K562 (cell line): ENCODE measurements at regions not wholly inside any gene's neighbourhood (a gene's known extent, or its start where the extent isn't known, plus 50 kb on each side); places are given as distances from the start of the nearest gene placed in this dataset.

Source experiments
- ATAC-seq: fragments of 200-7000 bp; cut with Tn5 transposase; 3 replicates; pipeline ENCODE4 v1.9.1; 2020; ENCODE audit warnings: moderate library complexity
- BruUV-seq: library from RNA; stranded (reverse); fragments of 400-500 nt; replicated peaks from 2 replicates; lab custom pipeline; 2021; lab: Mats Ljungman, UMichigan
- CTCF ChIA-PET: fragments of 300-600 bp; formaldehyde crosslinking; extraction: SDS; loops from one replicate; lab custom pipeline; 2021; ENCODE audit warnings: low intra/inter-chr PET ratio; lab: Yijun Ruan, JAX
- POLR2A ChIA-PET: fragments of 300-600, 350-650 bp; sonication (Branson Sonifier 250); formaldehyde crosslinking; extraction: SDS; loops from one replicate; lab custom pipeline; 2021; ENCODE audit warnings: antibody characterized with exemption, inconsistent platforms; lab: Yijun Ruan, JAX
- DNase-seq, 4 experiments: peaks; one replicate each; pipeline versions ENCODE4 v3.0.0 to v3.0.0-alpha.2; 2011 to 2018; ENCODE audit warnings: low spot score in 3 of 4, mixed read lengths in 3 of 4; ENCODE audit errors: extremely low read depth in 1 of 4
- FAIRE-seq: peaks from 2 replicates; lab custom pipeline; 2011; peaks lifted over from hg19 to GRCh38; lab: Jason Lieb, UNC
- H2AFZ ChIP-seq: 2 replicates; pipeline ENCODE4 v1.6.0; 2011; ENCODE audit warnings: low read depth, low read length, control low read depth, inconsistent platforms
- H3K27ac ChIP-seq: fragments of 200-600 bp; 3 replicates; pipeline ENCODE4 v1.8.0; 2011; ENCODE audit warnings: low read depth, mild to moderate bottlenecking, control low read depth, inconsistent platforms, low read length, moderate library complexity, mixed read lengths; ENCODE audit errors: extremely low read depth
- H3K27me3 ChIP-seq, 2 experiments: fragments of 300-600 bp in 1 of 2; 2 replicates in 1 of 2; 3 replicates in 1 of 2; pipeline versions ENCODE4 v1.6.0 to v1.8.0; 2011; ENCODE audit warnings: inconsistent platforms in 2 of 2, low read length in 2 of 2, mild to moderate bottlenecking in 1 of 2, mixed read lengths in 1 of 2, moderate library complexity in 1 of 2; ENCODE audit not compliant: control insufficient read depth in 2 of 2, insufficient read depth in 2 of 2
- H3K36me3 ChIP-seq: fragments of 300-600 bp; 3 replicates; pipeline ENCODE4 v1.8.0; 2011; ENCODE audit warnings: mild to moderate bottlenecking, low read length, inconsistent platforms; ENCODE audit not compliant: control insufficient read depth, insufficient read depth
- H3K4me1 ChIP-seq, 2 experiments: fragments of 200-600 bp in 1 of 2; replicated peaks in 1 of 2; 2 replicates in 1 of 2; 3 replicates in 1 of 2; pipeline versions ENCODE4 v1.5.1 to v1.8.0; 2011; ENCODE audit warnings: inconsistent platforms in 2 of 2, low read length in 2 of 2, mild to moderate bottlenecking in 1 of 2, mixed read lengths in 1 of 2, moderate library complexity in 1 of 2; ENCODE audit not compliant: control insufficient read depth in 2 of 2, insufficient read depth in 2 of 2
- H3K4me2 ChIP-seq: 2 replicates; pipeline ENCODE4 v1.6.1; 2011; ENCODE audit warnings: low read length, control low read depth, inconsistent platforms, mixed read lengths; ENCODE audit not compliant: insufficient read depth
- H3K4me3 ChIP-seq: fragments of 200-600 bp; sonication (generic), shearing (Covaris generic); 2 replicates; pipeline ENCODE4 v1.5.1; 2016; ENCODE audit warnings: control low read depth, inconsistent platforms
- H3K79me2 ChIP-seq: fragments of 200-600 bp; 3 replicates; pipeline ENCODE4 v1.8.0; 2011; ENCODE audit warnings: low read length, inconsistent platforms; ENCODE audit not compliant: control insufficient read depth, insufficient read depth
- H3K9ac ChIP-seq, 2 experiments: 2 replicates each; pipeline versions ENCODE4 v1.6.0 to v1.6.1; 2011; ENCODE audit warnings: low read depth in 2 of 2, low read length in 2 of 2, control low read depth in 1 of 2, inconsistent platforms in 1 of 2, mild to moderate bottlenecking in 1 of 2, mixed read lengths in 1 of 2; ENCODE audit not compliant: insufficient read depth in 1 of 2
- H3K9me1 ChIP-seq: one replicate; pipeline ENCODE4 v1.6.0; 2011; ENCODE audit warnings: inconsistent platforms, mild to moderate bottlenecking, low read length, moderate library complexity; ENCODE audit not compliant: control insufficient read depth, insufficient read depth
- H3K9me3 ChIP-seq: replicated peaks from 2 replicates; pipeline ENCODE4 v1.5.1; 2011; ENCODE audit warnings: low read depth, low read length, inconsistent platforms; ENCODE audit not compliant: control insufficient read depth, insufficient read depth
- H4K20me1 ChIP-seq: replicated peaks from 2 replicates; pipeline ENCODE4 v1.6.1; 2011; ENCODE audit warnings: low read length, inconsistent platforms, mixed read lengths; ENCODE audit not compliant: control insufficient read depth, insufficient read depth
- BRCA1 ChIP-seq, 2 experiments: fragments of 450-650 bp in 1 of 2; sonication (generic) in 1 of 2; formaldehyde crosslinking in 1 of 2; IDR thresholded peaks; 2 replicates each; pipeline versions ENCODE4 v1.5.0 to v1.6.1; 2017 to 2020; ENCODE audit warnings: mild to moderate bottlenecking in 1 of 2, missing genetic modification reagents in 1 of 2
- CHCHD3 ChIP-seq: fragments of 250-450 bp; sonication (Bioruptor Pico); IDR thresholded peaks from 2 replicates; pipeline ENCODE4 v2.1.2; 2022; ENCODE audit warnings: mild to moderate bottlenecking
- CHD1 ChIP-seq: fragments of 200-600 bp; sonication (generic); IDR thresholded peaks from one replicate; pipeline ENCODE4 v1.6.1; 2012; ENCODE audit warnings: mild to moderate bottlenecking, moderate library complexity, low read length, inconsistent platforms
- HLTF ChIP-seq: fragments of 450-650 bp; IDR thresholded peaks from 2 replicates; pipeline ENCODE4 v1.6.1; 2016
- MTA1 ChIP-seq: fragments of 450-650 bp; IDR thresholded peaks from 2 replicates; pipeline ENCODE4 v1.6.1; 2017; ENCODE audit warnings: borderline replicate concordance
- SIN3B ChIP-seq: fragments of 450-650 bp; IDR thresholded peaks from 2 replicates; pipeline ENCODE4 v1.6.1; 2017; ENCODE audit warnings: low read depth, mild to moderate bottlenecking, moderate library complexity
- ZEB2 ChIP-seq: fragments of 450-650 bp; IDR thresholded peaks from 2 replicates; pipeline ENCODE4 v1.6.1; 2016
- ZNF224 ChIP-seq: sonication (generic); formaldehyde crosslinking; IDR thresholded peaks from 2 replicates; pipeline ENCODE4 v1.8.0; 2022; ENCODE audit warnings: mild to moderate bottlenecking, missing genetic modification reagents
- ZNF263 ChIP-seq: sonication (generic); formaldehyde crosslinking; IDR thresholded peaks from 2 replicates; pipeline ENCODE4 v1.8.0; 2022; ENCODE audit warnings: mild to moderate bottlenecking, missing genetic modification reagents, borderline replicate concordance
- ZNF695 ChIP-seq: fragments of 450-650 bp; formaldehyde crosslinking; IDR thresholded peaks from 2 replicates; pipeline ENCODE4 v1.4.0; 2020; ENCODE audit warnings: mild to moderate bottlenecking, moderate library complexity
- ZNF77 ChIP-seq: fragments of 250-450 bp; sonication (Bioruptor Pico); IDR thresholded peaks from 2 replicates; pipeline ENCODE4 v1.5.0; 2020
- in situ Hi-C: fragments of 300-500 bp; cut with MboI; formaldehyde crosslinking; loops from 4 replicates; pipeline ENCODE4 v1.15.0; 2018; ENCODE audit warnings: inconsistent platforms, mixed read lengths
- intact Hi-C: fragments of 100-400 bp; cut with micrococcal nuclease; formaldehyde crosslinking; loops from 2 replicates; pipeline ENCODE4 v1.14.2; 2022
- TF ChIP-seq, protein P1 (sequence below), 2 experiments: IDR thresholded peaks; 2 replicates each; pipeline ENCODE4 v1.6.1; 2011; ENCODE audit warnings: borderline replicate concordance in 1 of 2, control low read depth in 1 of 2, low read depth in 1 of 2, low read length in 1 of 2, mild to moderate bottlenecking in 1 of 2, mixed read lengths in 1 of 2, moderate library complexity in 1 of 2; ENCODE audit not compliant: insufficient read depth in 1 of 2, insufficient read length in 1 of 2, poor library complexity in 1 of 2, severe bottlenecking in 1 of 2; ENCODE audit errors: extremely low read depth in 1 of 2
- TF ChIP-seq, protein P2 (sequence below): sonication (generic); formaldehyde crosslinking; IDR thresholded peaks from 2 replicates; pipeline ENCODE4 v1.8.0; 2023; ENCODE audit warnings: mild to moderate bottlenecking, missing genetic modification reagents
- TF ChIP-seq, protein P3 (sequence below): sonication (generic); formaldehyde crosslinking; IDR thresholded peaks from 2 replicates; pipeline ENCODE4 v1.8.1; 2023; ENCODE audit warnings: mild to moderate bottlenecking, missing genetic modification reagents
- TF ChIP-seq, protein P4 (sequence below): fragments of 450-650 bp; formaldehyde crosslinking; IDR thresholded peaks from 2 replicates; pipeline ENCODE4 v1.4.0; 2020; ENCODE audit warnings: mild to moderate bottlenecking, moderate library complexity
- TF ChIP-seq, protein P5 (sequence below): fragments of 450-650 bp; formaldehyde crosslinking; IDR thresholded peaks from 2 replicates; pipeline ENCODE4 v1.4.0; 2020; ENCODE audit warnings: mild to moderate bottlenecking, moderate library complexity

DNA sequence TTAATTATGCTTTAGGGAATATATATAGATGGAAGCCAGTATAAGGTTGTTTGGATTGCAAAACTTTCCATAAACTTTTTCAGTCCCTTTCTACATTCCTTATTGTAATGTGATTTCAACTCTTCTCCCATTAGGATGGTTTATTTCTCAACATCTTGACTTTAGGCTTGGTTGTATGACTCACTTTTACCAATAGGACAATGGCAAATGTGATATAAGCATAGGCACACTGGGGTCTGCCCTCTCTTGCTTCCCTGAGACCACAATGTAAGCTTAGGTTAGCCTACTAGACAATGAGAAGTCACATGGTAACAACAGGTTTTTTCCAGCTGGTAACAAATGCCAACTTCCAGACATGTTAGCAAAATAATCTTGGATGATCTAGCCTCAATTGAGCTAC lies 163.3 kb upstream of the RBPJ start:
- H3K79me2 ChIP-seq, result no peaks in the 10 kb centered on the region
- no peak overlapping the region for H2AFZ ChIP-seq
- no peak overlapping the region for H3K27ac ChIP-seq
- intact Hi-C loops, result loop anchor here (10.0 kb wide), 1 partner anchor 257 kb away; no protein-coding TSS in a partner anchor
- no peak overlapping the region for H3K4me3 ChIP-seq
- H3K4me2 ChIP-seq, result no peak overlapping the region
- H3K27me3 ChIP-seq, result no peaks in the 10 kb centered on the region
- no peaks in the 10 kb centered on the region for H3K9me1 ChIP-seq
- no peaks in the 10 kb centered on the region for H4K20me1 ChIP-seq
- no peak overlapping the region for H3K9ac ChIP-seq
- no peaks in the 10 kb centered on the region for H3K36me3 ChIP-seq
- TF ChIP-seq, protein P1, sequence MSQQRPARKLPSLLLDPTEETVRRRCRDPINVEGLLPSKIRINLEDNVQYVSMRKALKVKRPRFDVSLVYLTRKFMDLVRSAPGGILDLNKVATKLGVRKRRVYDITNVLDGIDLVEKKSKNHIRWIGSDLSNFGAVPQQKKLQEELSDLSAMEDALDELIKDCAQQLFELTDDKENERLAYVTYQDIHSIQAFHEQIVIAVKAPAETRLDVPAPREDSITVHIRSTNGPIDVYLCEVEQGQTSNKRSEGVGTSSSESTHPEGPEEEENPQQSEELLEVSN (IDR thresholded peaks at IDR 0.05; ENCODE audit: borderline replicate concordance in 1 of 2, extremely low read depth in 1 of 2, insufficient read depth in 1 of 2, insufficient read length in 1 of 2, low read depth in 1 of 2, low read length in 1 of 2, poor library complexity in 1 of 2, severe bottlenecking in 1 of 2), result no peak
- TF ChIP-seq ZNF695 (CRISPR knock-in tag), result no peak
- TF ChIP-seq ZEB2, result no peak
- TF ChIP-seq HLTF, result no peak
- TF ChIP-seq, protein P2, sequence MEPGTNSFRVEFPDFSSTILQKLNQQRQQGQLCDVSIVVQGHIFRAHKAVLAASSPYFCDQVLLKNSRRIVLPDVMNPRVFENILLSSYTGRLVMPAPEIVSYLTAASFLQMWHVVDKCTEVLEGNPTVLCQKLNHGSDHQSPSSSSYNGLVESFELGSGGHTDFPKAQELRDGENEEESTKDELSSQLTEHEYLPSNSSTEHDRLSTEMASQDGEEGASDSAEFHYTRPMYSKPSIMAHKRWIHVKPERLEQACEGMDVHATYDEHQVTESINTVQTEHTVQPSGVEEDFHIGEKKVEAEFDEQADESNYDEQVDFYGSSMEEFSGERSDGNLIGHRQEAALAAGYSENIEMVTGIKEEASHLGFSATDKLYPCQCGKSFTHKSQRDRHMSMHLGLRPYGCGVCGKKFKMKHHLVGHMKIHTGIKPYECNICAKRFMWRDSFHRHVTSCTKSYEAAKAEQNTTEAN (CRISPR knock-in tag), result no peak
- TF ChIP-seq MTA1, result no peak
- TF ChIP-seq, protein P3, sequence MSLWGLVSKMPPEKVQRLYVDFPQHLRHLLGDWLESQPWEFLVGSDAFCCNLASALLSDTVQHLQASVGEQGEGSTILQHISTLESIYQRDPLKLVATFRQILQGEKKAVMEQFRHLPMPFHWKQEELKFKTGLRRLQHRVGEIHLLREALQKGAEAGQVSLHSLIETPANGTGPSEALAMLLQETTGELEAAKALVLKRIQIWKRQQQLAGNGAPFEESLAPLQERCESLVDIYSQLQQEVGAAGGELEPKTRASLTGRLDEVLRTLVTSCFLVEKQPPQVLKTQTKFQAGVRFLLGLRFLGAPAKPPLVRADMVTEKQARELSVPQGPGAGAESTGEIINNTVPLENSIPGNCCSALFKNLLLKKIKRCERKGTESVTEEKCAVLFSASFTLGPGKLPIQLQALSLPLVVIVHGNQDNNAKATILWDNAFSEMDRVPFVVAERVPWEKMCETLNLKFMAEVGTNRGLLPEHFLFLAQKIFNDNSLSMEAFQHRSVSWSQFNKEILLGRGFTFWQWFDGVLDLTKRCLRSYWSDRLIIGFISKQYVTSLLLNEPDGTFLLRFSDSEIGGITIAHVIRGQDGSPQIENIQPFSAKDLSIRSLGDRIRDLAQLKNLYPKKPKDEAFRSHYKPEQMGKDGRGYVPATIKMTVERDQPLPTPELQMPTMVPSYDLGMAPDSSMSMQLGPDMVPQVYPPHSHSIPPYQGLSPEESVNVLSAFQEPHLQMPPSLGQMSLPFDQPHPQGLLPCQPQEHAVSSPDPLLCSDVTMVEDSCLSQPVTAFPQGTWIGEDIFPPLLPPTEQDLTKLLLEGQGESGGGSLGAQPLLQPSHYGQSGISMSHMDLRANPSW (CRISPR knock-in tag), result no peak
- no peak for TF ChIP-seq SIN3B
- TF ChIP-seq ZNF77, result no peak
- no peak for TF ChIP-seq BRCA1 (IDR thresholded peaks at IDR 0.05)
- no peak for TF ChIP-seq BRCA1 (CRISPR knock-in tag; IDR thresholded peaks at IDR 0.05)
- TF ChIP-seq, protein P4, sequence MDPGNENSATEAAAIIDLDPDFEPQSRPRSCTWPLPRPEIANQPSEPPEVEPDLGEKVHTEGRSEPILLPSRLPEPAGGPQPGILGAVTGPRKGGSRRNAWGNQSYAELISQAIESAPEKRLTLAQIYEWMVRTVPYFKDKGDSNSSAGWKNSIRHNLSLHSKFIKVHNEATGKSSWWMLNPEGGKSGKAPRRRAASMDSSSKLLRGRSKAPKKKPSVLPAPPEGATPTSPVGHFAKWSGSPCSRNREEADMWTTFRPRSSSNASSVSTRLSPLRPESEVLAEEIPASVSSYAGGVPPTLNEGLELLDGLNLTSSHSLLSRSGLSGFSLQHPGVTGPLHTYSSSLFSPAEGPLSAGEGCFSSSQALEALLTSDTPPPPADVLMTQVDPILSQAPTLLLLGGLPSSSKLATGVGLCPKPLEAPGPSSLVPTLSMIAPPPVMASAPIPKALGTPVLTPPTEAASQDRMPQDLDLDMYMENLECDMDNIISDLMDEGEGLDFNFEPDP (CRISPR knock-in tag), result no peak
- TF ChIP-seq, protein P5, sequence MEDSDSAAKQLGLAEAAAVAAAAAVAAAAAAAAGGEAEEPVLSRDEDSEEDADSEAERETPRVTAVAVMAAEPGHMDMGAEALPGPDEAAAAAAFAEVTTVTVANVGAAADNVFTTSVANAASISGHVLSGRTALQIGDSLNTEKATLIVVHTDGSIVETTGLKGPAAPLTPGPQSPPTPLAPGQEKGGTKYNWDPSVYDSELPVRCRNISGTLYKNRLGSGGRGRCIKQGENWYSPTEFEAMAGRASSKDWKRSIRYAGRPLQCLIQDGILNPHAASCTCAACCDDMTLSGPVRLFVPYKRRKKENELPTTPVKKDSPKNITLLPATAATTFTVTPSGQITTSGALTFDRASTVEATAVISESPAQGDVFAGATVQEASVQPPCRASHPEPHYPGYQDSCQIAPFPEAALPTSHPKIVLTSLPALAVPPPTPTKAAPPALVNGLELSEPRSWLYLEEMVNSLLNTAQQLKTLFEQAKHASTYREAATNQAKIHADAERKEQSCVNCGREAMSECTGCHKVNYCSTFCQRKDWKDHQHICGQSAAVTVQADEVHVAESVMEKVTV, result no peak
- TF ChIP-seq ZNF263 (CRISPR knock-in tag), result no peak
- no peak for TF ChIP-seq CHD1
- no peak for TF ChIP-seq ZNF224
- TF ChIP-seq CHCHD3 (CRISPR knock-in tag), result no peak
- ChIA-PET POLR2A (no interaction called here), CTCF (no interaction called here)
- H3K9me3 ChIP-seq, result no peaks in the 10 kb centered on the region
- DNase-seq, result no peak
- BruUV-seq, result no TSS peak
- no peaks in the 10 kb centered on the region for H3K4me1 ChIP-seq
- FAIRE-seq, result no peak
- in situ Hi-C loops, result no loop called here
- no peak for ATAC-seq
